ENCODE measurements at regions not wholly inside any gene's neighbourhood (a gene's known extent, or its start where the extent isn't known, plus 50 kb on each side); places are given as distances from the start of the nearest gene placed in this dataset.

- TF ChIP-seq CTCF (IDR thresholded peaks at IDR 0.05) (no peak), EZH2 (IDR thresholded peaks at IDR 0.05; ENCODE audit: borderline replicate concordance, insufficient read depth, low read depth, low read length, poor library complexity, severe bottlenecking) (no peak)
Observed at GRCh38 chr2:120535081-120535480, 189.1 kb downstream of the INHBB start.

Measured in B cell (primary cell).